ENCODE measurements at regions not wholly inside any gene's neighbourhood (a gene's known extent, or its start where the extent isn't known, plus 50 kb on each side); places are given as distances from the start of the nearest gene placed in this dataset.
"Not testable (repeated sequence)": the region's sequence is repeated elsewhere in the genome, so short reads cannot be mapped to it uniquely, and the experiment has no call there.

DNA sequence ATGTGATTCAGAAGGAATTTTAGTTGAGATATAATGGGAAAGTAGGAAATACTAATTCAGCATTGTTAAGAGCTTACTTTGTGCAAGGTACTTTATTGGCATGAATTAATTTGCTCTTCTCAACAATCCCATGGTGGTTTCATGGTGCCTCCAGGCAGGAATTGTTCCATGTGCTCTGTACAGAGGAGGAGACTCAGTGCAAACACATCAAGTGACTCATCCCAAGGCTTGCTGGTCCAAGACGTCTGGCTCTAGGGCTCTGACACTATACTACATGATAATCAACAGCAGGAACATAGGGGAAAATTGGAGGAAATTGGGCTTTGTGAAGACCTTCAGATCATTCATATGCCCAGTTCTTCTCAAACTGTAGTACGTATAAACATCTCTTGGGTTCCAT, 66.5 kb upstream of the PRKG1 start:
- ATAC-seq: peak in 3 of 4 donors; percentile 66 to 75 (median 75)
- WGBS, 3 donors: 74 to 90% (median 85%) methylated on average over 2 of the region's 2 CpGs
- no peak for DNase-seq
- no peaks in the 10 kb centered on the region for H3K27me3 ChIP-seq (ENCODE audit: insufficient read depth in 3 of 3, low read length in 2 of 3)
- TF ChIP-seq, protein P1, sequence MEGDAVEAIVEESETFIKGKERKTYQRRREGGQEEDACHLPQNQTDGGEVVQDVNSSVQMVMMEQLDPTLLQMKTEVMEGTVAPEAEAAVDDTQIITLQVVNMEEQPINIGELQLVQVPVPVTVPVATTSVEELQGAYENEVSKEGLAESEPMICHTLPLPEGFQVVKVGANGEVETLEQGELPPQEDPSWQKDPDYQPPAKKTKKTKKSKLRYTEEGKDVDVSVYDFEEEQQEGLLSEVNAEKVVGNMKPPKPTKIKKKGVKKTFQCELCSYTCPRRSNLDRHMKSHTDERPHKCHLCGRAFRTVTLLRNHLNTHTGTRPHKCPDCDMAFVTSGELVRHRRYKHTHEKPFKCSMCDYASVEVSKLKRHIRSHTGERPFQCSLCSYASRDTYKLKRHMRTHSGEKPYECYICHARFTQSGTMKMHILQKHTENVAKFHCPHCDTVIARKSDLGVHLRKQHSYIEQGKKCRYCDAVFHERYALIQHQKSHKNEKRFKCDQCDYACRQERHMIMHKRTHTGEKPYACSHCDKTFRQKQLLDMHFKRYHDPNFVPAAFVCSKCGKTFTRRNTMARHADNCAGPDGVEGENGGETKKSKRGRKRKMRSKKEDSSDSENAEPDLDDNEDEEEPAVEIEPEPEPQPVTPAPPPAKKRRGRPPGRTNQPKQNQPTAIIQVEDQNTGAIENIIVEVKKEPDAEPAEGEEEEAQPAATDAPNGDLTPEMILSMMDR (IDR thresholded peaks at IDR 0.05): no peak
- peaks cover 36% of the 10 kb centered on the region for H3K4me1 ChIP-seq
- no peak overlapping the region for H3K4me3 ChIP-seq
- intact Hi-C loops (cut with DNase I): no loop called here
- H3K9me3 ChIP-seq: no peaks in the 10 kb centered on the region
- no peak overlapping the region for H3K27ac ChIP-seq
- no peaks in the 10 kb centered on the region for H3K36me3 ChIP-seq (ENCODE audit: insufficient read depth in 1 of 2, low read depth in 1 of 2)

DNA sequence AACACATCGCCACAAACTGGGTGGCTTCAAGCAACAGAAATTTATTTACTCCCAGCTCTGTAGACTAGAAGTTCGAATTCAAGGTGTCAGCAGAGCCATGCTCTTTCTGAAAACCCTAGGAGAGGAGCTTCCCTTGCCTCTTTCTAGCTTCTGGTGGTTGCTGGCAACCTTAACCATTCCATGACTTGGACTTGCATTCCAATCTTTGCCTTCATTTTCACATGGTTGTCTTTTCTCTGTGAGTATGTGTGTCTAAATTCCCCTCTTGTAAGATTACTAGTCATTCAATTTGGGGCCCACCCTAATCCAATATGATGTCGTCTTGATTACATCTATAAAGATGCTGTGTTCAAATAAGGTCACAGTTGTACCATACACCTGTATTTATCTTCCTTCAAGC, 65.9 kb upstream of the PRKG1 start:
- H3K27ac ChIP-seq: no peak overlapping the region
- 85 to 92% (median 87%) methylated on average over 3 of the region's 3 CpGs for whole genome bisulfite sequencing, 3 donors

DNA sequence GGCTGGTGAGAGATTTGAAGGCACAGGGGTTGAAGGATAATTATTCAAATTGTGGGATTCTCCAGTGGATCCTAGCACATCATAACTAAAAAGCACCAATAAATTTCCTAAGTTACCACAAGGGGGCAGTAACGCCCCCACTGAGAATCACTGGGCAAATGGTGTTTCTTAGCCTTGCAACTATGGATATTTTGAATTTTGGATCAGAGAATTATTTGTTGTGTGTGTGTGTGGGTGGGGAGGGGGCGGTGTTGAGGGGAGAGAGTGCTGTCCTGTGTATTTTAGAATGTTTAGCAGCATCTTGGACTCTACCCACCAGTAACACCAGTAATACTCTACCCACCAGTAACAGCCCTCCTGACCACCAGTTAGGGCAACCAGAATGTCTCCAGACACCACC, 63.3 kb upstream of the PRKG1 start:
- WGBS, 3 donors: 33 to 46% (median 39%) methylated on average over 2 of the region's 2 CpGs
- H3K27me3 ChIP-seq (ENCODE audit: insufficient read depth in 3 of 3, low read length in 2 of 3): no peaks in the 10 kb centered on the region
- H3K4me1 ChIP-seq: peaks cover 14% of the 10 kb centered on the region
- TF ChIP-seq, protein P1 (IDR thresholded peaks at IDR 0.05): peak; percentile 63
- H3K4me3 ChIP-seq: no peak overlapping the region
- H3K27ac ChIP-seq: no peak overlapping the region
- ATAC-seq (peak; percentile 13 to 65 (median 51)), DNase-seq (no peak)
- no peaks in the 10 kb centered on the region for H3K9me3 ChIP-seq
- H3K36me3 ChIP-seq (ENCODE audit: insufficient read depth in 1 of 2, low read depth in 1 of 2): no peaks in the 10 kb centered on the region
- intact Hi-C loops (cut with DNase I): no loop called here

More for the DNA sequence above, 65.9 kb upstream of the PRKG1 start:
- DNase-seq: no peak
- no peaks in the 10 kb centered on the region for H3K36me3 ChIP-seq (ENCODE audit: insufficient read depth in 1 of 2, low read depth in 1 of 2)
- no peaks in the 10 kb centered on the region for H3K9me3 ChIP-seq
- peaks cover 33% of the 10 kb centered on the region for H3K4me1 ChIP-seq
- intact Hi-C loops (cut with DNase I): no loop called here
- H3K27me3 ChIP-seq (ENCODE audit: insufficient read depth in 3 of 3, low read length in 2 of 3): no peaks in the 10 kb centered on the region
- TF ChIP-seq, protein P1 (IDR thresholded peaks at IDR 0.05): no peak
- no peak overlapping the region for H3K4me3 ChIP-seq
- no peak for ATAC-seq

DNA sequence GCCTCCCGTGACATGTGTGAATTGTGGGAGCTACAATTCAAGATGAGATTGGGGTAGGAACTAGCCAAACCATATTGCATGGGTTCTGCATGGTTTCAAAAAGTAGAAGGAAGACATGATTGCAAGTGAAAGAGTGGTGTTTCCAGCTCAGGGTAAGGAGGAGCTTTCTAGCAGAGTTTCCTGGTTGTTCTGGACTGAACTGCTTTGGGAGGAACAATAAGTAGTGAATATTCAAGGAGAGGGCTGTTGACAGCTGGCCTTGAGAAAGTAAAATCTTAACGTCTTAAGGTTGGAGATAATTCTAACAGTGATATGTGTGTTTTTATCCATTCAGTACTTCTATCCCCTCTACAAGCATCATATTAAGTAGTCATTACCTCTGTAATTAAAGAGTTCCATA, 62.2 kb upstream of the PRKG1 start:
- ATAC-seq: no peak
- Histone ChIP-seq H3K4me3 (no peak overlapping the region), H3K27ac (no peak overlapping the region), H3K27me3 (ENCODE audit: insufficient read depth in 3 of 3, low read length in 2 of 3) (no peaks in the 10 kb centered on the region), H3K4me1 (peaks cover 11% of the 10 kb centered on the region), H3K36me3 (ENCODE audit: insufficient read depth in 1 of 2, low read depth in 1 of 2) (no peaks in the 10 kb centered on the region), H3K9me3 (no peaks in the 10 kb centered on the region)
- DNase-seq: no peak
- 70 to 90% (median 84%) methylated on average over 2 of the region's 2 CpGs for WGBS, 3 donors
- intact Hi-C loops (cut with DNase I): no loop called here
- TF ChIP-seq, protein P1 (IDR thresholded peaks at IDR 0.05): no peak

DNA sequence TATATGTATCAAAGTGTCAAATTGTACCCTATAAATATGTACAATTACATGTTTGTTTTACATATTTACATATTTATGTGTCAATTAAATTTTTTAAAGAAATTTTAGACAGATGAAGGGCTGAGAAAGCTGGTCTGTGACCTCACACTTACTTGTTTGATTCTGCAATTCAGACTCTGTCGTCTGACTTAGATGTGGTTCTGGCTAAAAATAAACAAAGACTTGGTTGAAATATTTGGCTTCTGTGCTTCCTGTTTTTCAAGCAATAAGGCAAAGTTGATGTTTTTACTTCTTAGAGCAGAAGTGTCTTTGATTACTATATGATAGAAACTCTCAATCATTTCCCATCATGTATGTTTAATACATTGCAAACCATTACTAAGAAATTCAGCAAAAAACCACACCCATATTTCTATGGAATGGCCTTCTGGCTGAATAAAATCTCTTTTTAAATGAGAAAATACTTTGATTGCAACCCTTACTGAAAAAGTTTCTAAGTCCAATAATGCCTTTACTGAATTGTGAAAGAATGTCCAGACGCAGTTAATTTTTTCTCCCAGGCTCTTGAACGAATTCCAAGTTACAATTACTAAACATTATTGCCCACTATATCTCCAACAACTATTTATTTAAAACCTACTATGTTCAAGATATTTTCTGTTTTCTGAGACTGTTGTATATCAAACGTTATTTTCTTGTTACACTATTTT, 59.5 kb upstream of the PRKG1 start:
- DNase-seq (no peak), ATAC-seq (no peak)
- no peaks in the 10 kb centered on the region for H3K27me3 ChIP-seq (ENCODE audit: insufficient read depth in 3 of 3, low read length in 2 of 3)
- peaks cover 5% of the 10 kb centered on the region for H3K4me1 ChIP-seq
- WGBS, 3 donors: 43 to 48% (median 47%) methylated on average over 4 of the region's 4 CpGs
- H3K27ac ChIP-seq: no peak overlapping the region
- no peak overlapping the region for H3K4me3 ChIP-seq
- H3K9me3 ChIP-seq: no peaks in the 10 kb centered on the region
- intact Hi-C loops (cut with DNase I): no loop called here
- TF ChIP-seq, protein P1 (IDR thresholded peaks at IDR 0.05): no peak
- no peaks in the 10 kb centered on the region for H3K36me3 ChIP-seq (ENCODE audit: insufficient read depth in 1 of 2, low read depth in 1 of 2)

DNA sequence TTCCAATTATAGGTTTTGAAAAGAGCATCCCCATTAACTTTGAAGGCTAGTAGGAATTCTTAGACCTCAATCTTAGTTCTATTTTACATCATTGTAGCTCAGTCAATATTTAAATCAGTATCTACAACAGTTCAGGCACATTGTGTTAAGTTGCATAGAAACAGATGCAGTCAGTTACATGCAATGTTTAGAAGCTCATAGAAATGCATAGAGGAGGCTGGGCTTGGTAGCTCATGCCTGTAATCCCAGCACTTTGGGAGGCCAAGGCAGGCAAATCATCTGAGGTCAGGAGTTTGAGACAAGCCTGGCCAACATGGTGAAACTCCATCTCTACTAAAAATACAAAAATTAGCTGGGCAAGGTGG, 58.9 kb upstream of the PRKG1 start:
- H3K27me3 ChIP-seq (ENCODE audit: insufficient read depth in 3 of 3, low read length in 2 of 3); H3K9me3 ChIP-seq; ATAC-seq; intact Hi-C loops (cut with DNase I); DNase-seq; H3K27ac ChIP-seq; H3K4me3 ChIP-seq; H3K4me1 ChIP-seq; H3K36me3 ChIP-seq (ENCODE audit: insufficient read depth in 1 of 2, low read depth in 1 of 2): not testable (repeated sequence)
